PC-3 (cell line): ENCODE measurements at regions not wholly inside any gene's neighbourhood (a gene's known extent, or its start where the extent isn't known, plus 50 kb on each side); places are given as distances from the start of the nearest gene placed in this dataset.
A peak's percentile ranks its signal among the peaks of the same experiment; 100 is the strongest.

Source experiments
- ATAC-seq: fragments of 200-7000 bp; cut with Tn5 transposase; 2 replicates; pipeline ENCODE4 v1.9.1; 2020; ENCODE audit warnings: mild to moderate bottlenecking, moderate library complexity
- BruUV-seq: library from RNA; stranded (reverse); fragments of 400-500 nt; replicated peaks from 2 replicates; lab custom pipeline; 2021; lab: Mats Ljungman, UMichigan
- CTCF ChIA-PET: fragments of 300-600 bp; sonication (Branson Sonifier 250); formaldehyde crosslinking; loops from one replicate; lab custom pipeline; 2022; ENCODE audit warnings: antibody characterized with exemption; lab: Charles Lee
- POLR2A ChIA-PET: fragments of 300-600 bp; sonication (Branson Sonifier 250); formaldehyde crosslinking; loops from one replicate; lab custom pipeline; 2022; ENCODE audit warnings: antibody characterized with exemption; ENCODE audit not compliant: unreplicated experiment; lab: Charles Lee
- DNase-seq: peaks from one replicate; pipeline ENCODE4 v3.0.0-alpha.2; 2015
- H2AFZ ChIP-seq: fragments of 300-600 bp; sonication (generic); 2 replicates; pipeline ENCODE4 v1.6.0; 2016; ENCODE audit warnings: antibody characterized with exemption, low read length
- H3F3A ChIP-seq: fragments of 300-600 bp; sonication (generic); one replicate; pipeline ENCODE4 v1.6.0; 2017; ENCODE audit warnings: antibody characterized with exemption, low read length, control low read depth, mild to moderate bottlenecking; ENCODE audit not compliant: unreplicated experiment
- H3K27ac ChIP-seq: fragments of 300-600 bp; sonication (generic); 2 replicates; pipeline ENCODE4 v1.5.1; 2016; ENCODE audit warnings: mild to moderate bottlenecking, low read length
- H3K27me3 ChIP-seq: fragments of 300-600 bp; sonication (generic); 2 replicates; pipeline ENCODE4 v1.6.1; 2016; ENCODE audit warnings: low read length, mixed read lengths
- H3K36me3 ChIP-seq: fragments of 300-600 bp; sonication (generic); 2 replicates; pipeline ENCODE4 v1.6.1; 2016; ENCODE audit warnings: low read depth, mixed run types, low read length, mixed read lengths
- H3K4me1 ChIP-seq: fragments of 300-600 bp; sonication (generic); 2 replicates; pipeline ENCODE4 v1.5.1; 2016; ENCODE audit warnings: low read length; ENCODE audit not compliant: insufficient read depth
- H3K4me2 ChIP-seq: fragments of 300-600 bp; sonication (generic); 2 replicates; pipeline ENCODE4 v1.6.0; 2016; ENCODE audit warnings: low read length
- H3K4me3 ChIP-seq: fragments of 300-600 bp; sonication (generic); 2 replicates; pipeline ENCODE4 v1.5.1; 2016; ENCODE audit warnings: mild to moderate bottlenecking, low read length, mixed read lengths
- H3K79me2 ChIP-seq: fragments of 300-600 bp; sonication (generic); 2 replicates; pipeline ENCODE4 v1.6.1; 2017; ENCODE audit warnings: low read length, mixed read lengths
- H3K9ac ChIP-seq: fragments of 300-600 bp; sonication (generic); 2 replicates; pipeline ENCODE4 v1.6.0; 2016; ENCODE audit warnings: mild to moderate bottlenecking, low read length
- H3K9me2 ChIP-seq: fragments of 300-600 bp; sonication (generic); replicated peaks from 2 replicates; pipeline ENCODE4 v1.6.1; 2016; ENCODE audit warnings: mixed run types, low read length, mixed read lengths
- H3K9me3 ChIP-seq: fragments of 300-600 bp; sonication (generic); 2 replicates; pipeline ENCODE4 v1.6.1; 2016; ENCODE audit warnings: low read length, mixed read lengths
- H4K20me1 ChIP-seq: fragments of 300-600 bp; sonication (generic); 2 replicates; pipeline ENCODE4 v1.6.1; 2016; ENCODE audit warnings: low read length, mixed read lengths
- CTCF ChIP-seq: fragments of 300-600 bp; sonication (generic); conservative IDR thresholded peaks from 2 replicates; pipeline ENCODE4 v1.5.1; 2017; ENCODE audit warnings: antibody characterized with exemption, low read depth, mild to moderate bottlenecking, low read length
- EZH2 ChIP-seq: fragments of 300-600 bp; sonication (generic); IDR thresholded peaks from one replicate; pipeline ENCODE4 v1.6.1; 2017; ENCODE audit warnings: antibody characterized with exemption, mild to moderate bottlenecking, low read length; ENCODE audit not compliant: unreplicated experiment
- EZH2phosphoT487 ChIP-seq: fragments of 300-600 bp; sonication (generic); IDR thresholded peaks from 2 replicates; pipeline ENCODE4 v1.6.1; 2018; ENCODE audit warnings: mild to moderate bottlenecking, antibody characterized with exemption, low read length, borderline replicate concordance
- intact Hi-C: fragments of 100-400 bp; cut with micrococcal nuclease; formaldehyde crosslinking; loops from 2 replicates; pipeline ENCODE4 v1.9.0; 2023

- DNase-seq = peak; percentile 58
- intact Hi-C loops = no loop called here
- Histone ChIP-seq H3K9me2 (no peaks in the 10 kb centered on the region), H3K27ac (no peak overlapping the region), H3K9me3 (peaks cover 5% of the 10 kb centered on the region), H4K20me1 (no peaks in the 10 kb centered on the region), H3F3A (no peaks in the 10 kb centered on the region), H3K36me3 (no peaks in the 10 kb centered on the region), H3K4me1 (peaks cover 12% of the 10 kb centered on the region), H3K27me3 (no peaks in the 10 kb centered on the region), H3K9ac (no peak overlapping the region), H3K4me3 (no peak overlapping the region), H3K79me2 (no peaks in the 10 kb centered on the region), H3K4me2 (no peak overlapping the region), H2AFZ (no peak overlapping the region)
- POLR2A ChIA-PET = no interaction called here
- CTCF ChIA-PET = no interaction called here
- ATAC-seq = peak; percentile 74
- no TSS peak for BruUV-seq
- no peak for TF ChIP-seq EZH2
- no peak for TF ChIP-seq EZH2phosphoT487
- TF ChIP-seq CTCF = no peak
Observed at GRCh38 chr4:141534985-141535384, 101.4 kb upstream of the IL15 start.

- H3K4me3 ChIP-seq = no peak overlapping the region
- no peaks in the 10 kb centered on the region for H3K36me3 ChIP-seq
- H3K9me2 ChIP-seq = no peaks in the 10 kb centered on the region
- H3K27me3 ChIP-seq = no peaks in the 10 kb centered on the region
- CTCF ChIA-PET = no interaction called here
- H3K9ac ChIP-seq = no peak overlapping the region
- H3K27ac ChIP-seq = no peak overlapping the region
- no peaks in the 10 kb centered on the region for H3K79me2 ChIP-seq
- DNase-seq = no peak
- BruUV-seq = no TSS peak
- peaks cover 39% of the 10 kb centered on the region for H3K4me1 ChIP-seq
- H3K4me2 ChIP-seq = no peak overlapping the region
- intact Hi-C loops = no loop called here
- POLR2A ChIA-PET = no interaction called here
- TF ChIP-seq EZH2phosphoT487 (no peak), CTCF (no peak), EZH2 (no peak)
- no peak for ATAC-seq
- H2AFZ ChIP-seq = no peak overlapping the region
- no peaks in the 10 kb centered on the region for H4K20me1 ChIP-seq
- peaks cover 5% of the 10 kb centered on the region for H3K9me3 ChIP-seq
- H3F3A ChIP-seq = peaks cover 3% of the 10 kb centered on the region
Observed at GRCh38 chr4:141538001-141538400, 98.4 kb upstream of the IL15 start.

GRCh38 chr4:141540643-141541042, 95.7 kb upstream of the IL15 start:
- DNase-seq = peak; percentile 85
- H3F3A ChIP-seq = peaks cover 4% of the 10 kb centered on the region
- H3K9me2 ChIP-seq = no peaks in the 10 kb centered on the region
- no TSS peak for BruUV-seq
- no peaks in the 10 kb centered on the region for H3K27me3 ChIP-seq
- peak overlapping the region; percentile 50; the same call in 1 of the 2 replicates for H3K9ac ChIP-seq
- peak overlapping the region; percentile 84 for H3K27ac ChIP-seq
- H3K79me2 ChIP-seq = no peaks in the 10 kb centered on the region
- ChIA-PET CTCF (no interaction called here), POLR2A (no interaction called here)
- H3K9me3 ChIP-seq = peaks cover 5% of the 10 kb centered on the region
- TF ChIP-seq CTCF (no peak), EZH2phosphoT487 (no peak), EZH2 (no peak)
- intact Hi-C loops = loop anchor here (5.0 to 10.0 kb wide), 3 partner anchors 137 to 174 kb away; no protein-coding TSS in a partner anchor
- ATAC-seq = peak; percentile 70
- no peak overlapping the region for H3K4me3 ChIP-seq
- 0 out of 2 replicates have a peak overlapping the region, but pooled peaks have one; percentile 18 for H3K4me2 ChIP-seq
- H3K36me3 ChIP-seq = no peaks in the 10 kb centered on the region
- no peak overlapping the region for H2AFZ ChIP-seq
- peaks cover 42% of the 10 kb centered on the region for H3K4me1 ChIP-seq
- H4K20me1 ChIP-seq = no peaks in the 10 kb centered on the region
